ENCODE measurements at regions not wholly inside any gene's neighbourhood (a gene's known extent, or its start where the extent isn't known, plus 50 kb on each side); places are given as distances from the start of the nearest gene placed in this dataset.

DNA sequence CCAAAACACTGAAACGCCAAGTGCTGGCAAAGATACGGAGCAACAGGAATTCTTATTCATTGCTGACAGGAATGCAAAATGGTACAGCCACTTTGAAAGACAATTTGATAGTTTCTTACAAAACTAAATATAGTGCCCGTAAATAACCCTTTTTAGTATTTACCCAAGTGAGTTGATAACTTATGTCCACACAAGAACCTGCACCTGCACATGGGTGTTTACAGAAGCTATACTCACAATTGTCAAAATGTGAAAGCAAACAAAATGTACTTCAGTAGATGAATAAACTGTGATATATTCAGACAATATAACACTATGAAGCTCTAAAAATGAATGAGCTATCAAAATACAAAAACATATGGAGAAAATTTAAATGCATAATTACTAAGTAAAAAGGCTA, 86.6 kb downstream of the ATXN7L3B start:
- Histone ChIP-seq H3K9me3 (ENCODE audit: control insufficient read depth in 2 of 3, insufficient read depth in 1 of 3, low read length in 3 of 3) (no peaks in the 10 kb centered on the region), H3K27me3 (ENCODE audit: control insufficient read depth, insufficient read depth, low read length) (no peaks in the 10 kb centered on the region), H3K27ac (ENCODE audit: low read depth in 2 of 2, low read length in 2 of 2) (no peak overlapping the region), H3K36me3 (ENCODE audit: control insufficient read depth in 2 of 3, insufficient read depth in 3 of 3, low read length in 3 of 3) (no peaks in the 10 kb centered on the region), H3K4me1 (ENCODE audit: control insufficient read depth in 2 of 3, insufficient read depth in 2 of 3, low read depth in 1 of 3, low read length in 3 of 3) (no peaks in the 10 kb centered on the region), H3K4me3 (ENCODE audit: low read length in 3 of 3) (no peak overlapping the region), H3K9ac (ENCODE audit: low read length in 3 of 3) (no peak overlapping the region)
- intact Hi-C loops (cut with DNase I): no loop called here
- TF ChIP-seq, protein P1, sequence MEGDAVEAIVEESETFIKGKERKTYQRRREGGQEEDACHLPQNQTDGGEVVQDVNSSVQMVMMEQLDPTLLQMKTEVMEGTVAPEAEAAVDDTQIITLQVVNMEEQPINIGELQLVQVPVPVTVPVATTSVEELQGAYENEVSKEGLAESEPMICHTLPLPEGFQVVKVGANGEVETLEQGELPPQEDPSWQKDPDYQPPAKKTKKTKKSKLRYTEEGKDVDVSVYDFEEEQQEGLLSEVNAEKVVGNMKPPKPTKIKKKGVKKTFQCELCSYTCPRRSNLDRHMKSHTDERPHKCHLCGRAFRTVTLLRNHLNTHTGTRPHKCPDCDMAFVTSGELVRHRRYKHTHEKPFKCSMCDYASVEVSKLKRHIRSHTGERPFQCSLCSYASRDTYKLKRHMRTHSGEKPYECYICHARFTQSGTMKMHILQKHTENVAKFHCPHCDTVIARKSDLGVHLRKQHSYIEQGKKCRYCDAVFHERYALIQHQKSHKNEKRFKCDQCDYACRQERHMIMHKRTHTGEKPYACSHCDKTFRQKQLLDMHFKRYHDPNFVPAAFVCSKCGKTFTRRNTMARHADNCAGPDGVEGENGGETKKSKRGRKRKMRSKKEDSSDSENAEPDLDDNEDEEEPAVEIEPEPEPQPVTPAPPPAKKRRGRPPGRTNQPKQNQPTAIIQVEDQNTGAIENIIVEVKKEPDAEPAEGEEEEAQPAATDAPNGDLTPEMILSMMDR (IDR thresholded peaks at IDR 0.05; ENCODE audit: borderline replicate concordance, extremely low read depth, insufficient read depth): no peak
- DNase-seq (no peak), FAIRE-seq (no peak)

DNA sequence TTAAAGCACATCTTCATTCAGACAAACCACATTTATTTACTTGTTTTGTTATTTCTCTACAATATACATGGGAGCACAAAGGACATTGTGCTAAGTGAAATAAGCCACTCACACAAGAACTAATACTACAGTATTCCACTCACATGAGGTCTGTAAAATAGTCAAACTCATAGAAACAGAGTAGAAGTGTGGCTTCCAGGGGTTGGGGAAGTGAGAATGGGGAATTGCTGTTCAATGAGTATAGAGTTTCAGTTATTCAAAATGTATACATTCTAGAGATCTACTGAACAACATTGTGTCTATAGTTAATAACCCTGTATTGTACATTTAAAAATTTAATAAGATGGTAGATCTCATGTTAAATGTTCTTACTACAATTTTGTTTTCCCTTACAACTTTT, 88.8 kb downstream of the ATXN7L3B start:
- no peak overlapping the region for H3K4me3 ChIP-seq (ENCODE audit: low read length in 3 of 3)
- FAIRE-seq: no peak
- intact Hi-C loops (cut with DNase I): no loop called here

DNA sequence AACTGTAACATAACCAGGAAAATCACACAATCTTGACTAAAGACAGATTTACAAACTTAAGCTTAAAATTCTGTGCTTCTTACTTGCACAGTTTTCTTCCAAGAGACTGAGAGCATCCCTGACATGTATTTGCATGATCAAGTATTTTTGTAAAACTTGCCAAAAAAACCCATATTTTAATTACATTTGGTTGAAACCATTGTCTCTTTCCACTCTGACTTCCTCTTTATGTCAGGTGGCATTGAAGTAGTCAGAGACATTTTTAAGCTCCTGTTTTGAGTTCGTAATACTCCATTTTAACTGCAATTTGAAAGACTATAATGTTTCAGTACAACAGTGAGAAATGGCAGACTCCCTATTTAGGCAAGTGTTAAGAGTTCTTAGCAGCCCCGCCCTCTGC, 103.6 kb downstream of the ATXN7L3B start:
- no peak for DNase-seq

More for the DNA sequence above, 88.8 kb downstream of the ATXN7L3B start:
- no peaks in the 10 kb centered on the region for H3K4me1 ChIP-seq (ENCODE audit: control insufficient read depth in 2 of 3, insufficient read depth in 2 of 3, low read depth in 1 of 3, low read length in 3 of 3)
- TF ChIP-seq, protein P1 (IDR thresholded peaks at IDR 0.05; ENCODE audit: borderline replicate concordance, extremely low read depth, insufficient read depth): no peak
- no peaks in the 10 kb centered on the region for H3K27me3 ChIP-seq (ENCODE audit: control insufficient read depth, insufficient read depth, low read length)
- H3K27ac ChIP-seq (ENCODE audit: low read depth in 2 of 2, low read length in 2 of 2): no peak overlapping the region
- H3K9ac ChIP-seq (ENCODE audit: low read length in 3 of 3): no peak overlapping the region
- DNase-seq: no peak
- no peaks in the 10 kb centered on the region for H3K36me3 ChIP-seq (ENCODE audit: control insufficient read depth in 2 of 3, insufficient read depth in 3 of 3, low read length in 3 of 3)
- no peaks in the 10 kb centered on the region for H3K9me3 ChIP-seq (ENCODE audit: control insufficient read depth in 2 of 3, insufficient read depth in 1 of 3, low read length in 3 of 3)

More for the DNA sequence above, 103.6 kb downstream of the ATXN7L3B start:
- TF ChIP-seq, protein P1 (IDR thresholded peaks at IDR 0.05; ENCODE audit: borderline replicate concordance, extremely low read depth, insufficient read depth): no peak
- no peaks in the 10 kb centered on the region for H3K4me1 ChIP-seq (ENCODE audit: control insufficient read depth in 2 of 3, insufficient read depth in 2 of 3, low read depth in 1 of 3, low read length in 3 of 3)
- FAIRE-seq: no peak
- no peaks in the 10 kb centered on the region for H3K9me3 ChIP-seq (ENCODE audit: control insufficient read depth in 2 of 3, insufficient read depth in 1 of 3, low read length in 3 of 3)
- intact Hi-C loops (cut with DNase I): no loop called here
- no peak overlapping the region for H3K27ac ChIP-seq (ENCODE audit: low read depth in 2 of 2, low read length in 2 of 2)
- H3K9ac ChIP-seq (ENCODE audit: low read length in 3 of 3): no peak overlapping the region
- no peaks in the 10 kb centered on the region for H3K27me3 ChIP-seq (ENCODE audit: control insufficient read depth, insufficient read depth, low read length)
- no peak overlapping the region for H3K4me3 ChIP-seq (ENCODE audit: low read length in 3 of 3)
- no peaks in the 10 kb centered on the region for H3K36me3 ChIP-seq (ENCODE audit: control insufficient read depth in 2 of 3, insufficient read depth in 3 of 3, low read length in 3 of 3)
